B cell (primary cell): ENCODE measurements at regions not wholly inside any gene's neighbourhood (a gene's known extent, or its start where the extent isn't known, plus 50 kb on each side); places are given as distances from the start of the nearest gene placed in this dataset.

Source experiments
- ATAC-seq: fragments of 200-7000 bp; cut with Tn5 transposase; one replicate; pipeline ENCODE4 v1.10.0; 2021; ENCODE audit warnings: low read depth, mild to moderate bottlenecking, moderate number of reproducible peaks, moderate library complexity
- CTCF ChIA-PET: fragments of 350-600 bp; sonication (Branson Sonifier 250); formaldehyde crosslinking; loops from one replicate; lab custom pipeline; 2021; ENCODE audit warnings: antibody characterized with exemption, inconsistent platforms; lab: Charles Lee
- POLR2A ChIA-PET: fragments of 350-600 bp; sonication (Branson Sonifier 250); formaldehyde crosslinking; loops from one replicate; lab custom pipeline; 2021; ENCODE audit warnings: antibody characterized with exemption; lab: Charles Lee
- DNase-seq: peaks from one replicate; pipeline ENCODE4 v3.0.0; 2013
- H2AFZ ChIP-seq: 2 replicates; pipeline ENCODE4 v1.6.1; 2012; ENCODE audit warnings: mild to moderate bottlenecking, low read depth, low read length; ENCODE audit not compliant: insufficient read depth, poor library complexity, severe bottlenecking
- H3K27ac ChIP-seq, 2 donors: 1 replicate in 1 of 2; 2 replicates in 1 of 2; pipeline ENCODE4 v1.5.1; 2012 to 2013; ENCODE audit warnings: low read length in 2 of 2, mild to moderate bottlenecking in 2 of 2, moderate library complexity in 1 of 2
- H3K27me3 ChIP-seq, 4 experiments: fragments of 200-600 bp in 1 of 4; sonication (generic) in 1 of 4; replicated peaks in 1 of 4; 1 replicate in 2 of 4; 2 replicates in 2 of 4; pipeline versions ENCODE4 v1.6.1 to v1.7.0; 2013 to 2016; ENCODE audit warnings: low read length in 3 of 4, mild to moderate bottlenecking in 2 of 4, mixed read lengths in 1 of 4, moderate library complexity in 1 of 4; ENCODE audit not compliant: insufficient read depth in 4 of 4, control insufficient read depth in 3 of 4; ENCODE audit errors: control extremely low read depth in 1 of 4
- H3K36me3 ChIP-seq, 2 experiments: replicated peaks in 1 of 2; 1 replicate in 1 of 2; 2 replicates in 1 of 2; pipeline versions ENCODE4 v1.6.1 to v1.7.1; 2013; ENCODE audit warnings: low read length in 1 of 2; ENCODE audit not compliant: insufficient read depth in 2 of 2, control insufficient read depth in 1 of 2; ENCODE audit errors: control extremely low read depth in 1 of 2, extremely low read depth in 1 of 2
- H3K4me1 ChIP-seq, 2 donors: fragments of 200-600 bp in 1 of 2; sonication (generic) in 1 of 2; 1 replicate in 1 of 2; 2 replicates in 1 of 2; pipeline versions ENCODE4 v1.5.1 to v1.6.1; 2013 to 2017; ENCODE audit warnings: low read length in 2 of 2; ENCODE audit not compliant: control insufficient read depth in 2 of 2, insufficient read depth in 2 of 2
- H3K4me2 ChIP-seq: replicated peaks from 2 replicates; pipeline ENCODE3; 2012; ENCODE audit warnings: mild to moderate bottlenecking, low read depth, low read length; ENCODE audit not compliant: poor library complexity, severe bottlenecking
- H3K4me3 ChIP-seq, 5 experiments: fragments of 200-600 bp in 1 of 5; sonication (generic) in 1 of 5; 1 replicate in 3 of 5; 2 replicates in 2 of 5; pipeline versions ENCODE4 v1.5.1 to v1.7.0; 2011 to 2016; ENCODE audit warnings: low read length in 4 of 5, mild to moderate bottlenecking in 4 of 5, low read depth in 2 of 5, control low read depth in 1 of 5, moderate library complexity in 1 of 5; ENCODE audit not compliant: insufficient read depth in 1 of 5; ENCODE audit errors: control extremely low read depth in 1 of 5, extremely low read depth in 1 of 5
- H3K79me2 ChIP-seq: fragments of 200-600 bp; sonication (generic); one replicate; pipeline ENCODE4 v1.6.0; 2016; ENCODE audit warnings: low read length; ENCODE audit not compliant: control insufficient read depth, insufficient read depth
- H3K9ac ChIP-seq: fragments of 200-600 bp; sonication (generic); 2 replicates; pipeline ENCODE4 v1.6.1; 2017; ENCODE audit warnings: mild to moderate bottlenecking, low read length, moderate library complexity
- H3K9me3 ChIP-seq, 3 donors: one replicate each; pipeline versions ENCODE4 v1.6.1 to v1.7.1; 2013; ENCODE audit warnings: low read length in 2 of 3; ENCODE audit not compliant: control insufficient read depth in 2 of 3, insufficient read depth in 1 of 3; ENCODE audit errors: control extremely low read depth in 1 of 3
- H4K20me1 ChIP-seq: 2 replicates; pipeline ENCODE4 v1.6.0; 2012; ENCODE audit warnings: mild to moderate bottlenecking, low read length; ENCODE audit not compliant: insufficient read depth, control insufficient read depth, poor library complexity, severe bottlenecking
- H3K27ac Mint-ChIP-seq: one replicate; pipeline ENCODE4 v1.8.0; 2021; ENCODE audit warnings: mixed read lengths
- H3K27me3 Mint-ChIP-seq: one replicate; pipeline ENCODE4 v1.8.0; 2021; ENCODE audit warnings: mixed read lengths
- H3K4me1 Mint-ChIP-seq: one replicate; pipeline ENCODE4 v1.8.0; 2021; ENCODE audit warnings: mixed read lengths
- H3K4me3 Mint-ChIP-seq: one replicate; pipeline ENCODE4 v1.8.0; 2021; ENCODE audit warnings: mixed read lengths
- H3K9me3 Mint-ChIP-seq: one replicate; pipeline ENCODE4 v1.8.0; 2022; ENCODE audit warnings: mixed read lengths; ENCODE audit not compliant: insufficient read depth
- EZH2 ChIP-seq: IDR thresholded peaks from 2 replicates; pipeline ENCODE4 v1.6.1; 2012; ENCODE audit warnings: borderline replicate concordance, low read depth, mild to moderate bottlenecking, moderate library complexity, low read length; ENCODE audit not compliant: insufficient read depth, poor library complexity, severe bottlenecking
- WGBS: methylation state at CpG from one replicate; pipeline ENCODE4 v1.1.5; 2013; ENCODE audit warnings: missing lambda C conversion rate; ENCODE audit not compliant: insufficient coverage; 5-methylcytosine and 5-hydroxymethylcytosine counted together
- intact Hi-C: fragments of 100-400 bp; cut with micrococcal nuclease; formaldehyde crosslinking; loops from one replicate; pipeline ENCODE4 v1.10.0; 2022
- TF ChIP-seq, protein P1 (sequence below): fragments of 200-600 bp; IDR thresholded peaks from one replicate; pipeline ENCODE4 v1.8.0; 2022; ENCODE audit warnings: antibody characterized with exemption, mild to moderate bottlenecking

DNA sequence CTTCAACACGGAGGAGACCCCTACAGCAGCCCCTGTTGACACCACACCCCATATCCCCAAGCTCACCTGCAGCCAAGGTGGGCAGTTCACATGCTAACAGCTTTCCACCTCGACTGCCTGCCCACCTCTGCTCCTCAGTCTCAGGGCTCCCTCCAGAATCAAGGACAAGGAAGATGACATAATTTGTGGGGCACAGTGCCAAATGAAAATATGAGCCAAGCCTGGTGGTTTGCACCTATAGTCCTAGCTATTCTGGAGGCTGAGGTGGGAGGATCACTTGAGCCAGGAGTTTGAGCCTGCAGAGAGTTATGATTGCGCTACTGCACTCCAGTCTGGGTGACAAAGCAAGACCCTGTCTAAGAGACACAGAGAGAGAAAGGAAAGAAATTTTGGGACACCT, 516.3 kb downstream of the BCOR start:
- Mint-ChIP-seq H3K4me3 (no peak overlapping the region), H3K9me3 (no peaks in the 10 kb centered on the region), H3K4me1 (peaks cover 9% of the 10 kb centered on the region), H3K27me3 (peaks cover 14% of the 10 kb centered on the region), H3K27ac (no peak overlapping the region)
- no CpG with 5 or more reads among the region's 3 CpGs for WGBS
- Histone ChIP-seq H3K79me2 (no peaks in the 10 kb centered on the region), H3K27ac (no peak overlapping the region), H3K4me3 (no peak overlapping the region), H3K27me3 (peaks cover 0 to 2% (median 0%) of the 10 kb centered on the region in 4 experiments), H3K9ac (no peak overlapping the region), H4K20me1 (no peaks in the 10 kb centered on the region), H2AFZ (no peak overlapping the region), H3K36me3 (no peaks in the 10 kb centered on the region), H3K4me1 (peaks cover 3 to 10% of the 10 kb centered on the region in 2 donors), H3K9me3 (no peaks in the 10 kb centered on the region), H3K4me2 (no peak overlapping the region)
- ATAC-seq (no peak), DNase-seq (no peak)
- ChIA-PET CTCF (no interaction called here), POLR2A (no interaction called here)
- TF ChIP-seq EZH2 = no peak
- TF ChIP-seq, protein P1, sequence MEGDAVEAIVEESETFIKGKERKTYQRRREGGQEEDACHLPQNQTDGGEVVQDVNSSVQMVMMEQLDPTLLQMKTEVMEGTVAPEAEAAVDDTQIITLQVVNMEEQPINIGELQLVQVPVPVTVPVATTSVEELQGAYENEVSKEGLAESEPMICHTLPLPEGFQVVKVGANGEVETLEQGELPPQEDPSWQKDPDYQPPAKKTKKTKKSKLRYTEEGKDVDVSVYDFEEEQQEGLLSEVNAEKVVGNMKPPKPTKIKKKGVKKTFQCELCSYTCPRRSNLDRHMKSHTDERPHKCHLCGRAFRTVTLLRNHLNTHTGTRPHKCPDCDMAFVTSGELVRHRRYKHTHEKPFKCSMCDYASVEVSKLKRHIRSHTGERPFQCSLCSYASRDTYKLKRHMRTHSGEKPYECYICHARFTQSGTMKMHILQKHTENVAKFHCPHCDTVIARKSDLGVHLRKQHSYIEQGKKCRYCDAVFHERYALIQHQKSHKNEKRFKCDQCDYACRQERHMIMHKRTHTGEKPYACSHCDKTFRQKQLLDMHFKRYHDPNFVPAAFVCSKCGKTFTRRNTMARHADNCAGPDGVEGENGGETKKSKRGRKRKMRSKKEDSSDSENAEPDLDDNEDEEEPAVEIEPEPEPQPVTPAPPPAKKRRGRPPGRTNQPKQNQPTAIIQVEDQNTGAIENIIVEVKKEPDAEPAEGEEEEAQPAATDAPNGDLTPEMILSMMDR = no peak
- intact Hi-C loops = no loop called here

DNA sequence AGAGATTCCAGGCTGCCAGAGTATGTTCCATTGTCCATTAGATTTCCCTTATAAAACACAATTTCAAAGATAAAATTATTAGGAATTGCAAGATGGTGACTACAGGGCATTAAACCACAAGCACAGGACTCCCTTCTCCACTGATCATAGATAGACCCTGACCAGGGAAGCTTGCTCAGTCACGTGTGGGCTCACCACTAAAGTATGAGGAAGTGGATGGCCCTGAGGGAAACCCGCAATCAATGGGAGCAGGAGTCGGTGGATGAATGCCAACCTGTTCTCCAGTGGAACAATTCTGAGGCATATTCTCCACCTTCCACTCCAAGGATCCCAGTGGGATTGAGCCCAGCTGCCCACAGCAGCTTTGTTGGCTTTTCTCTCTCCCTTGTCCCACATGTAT, 515.7 kb downstream of the BCOR start:
- WGBS = no CpG with 5 or more reads among the region's 3 CpGs
- peaks cover 3 to 10% of the 10 kb centered on the region in 2 donors for H3K4me1 ChIP-seq
- no peaks in the 10 kb centered on the region for H3K9me3 ChIP-seq
- H3K4me3 Mint-ChIP-seq = no peak overlapping the region
- POLR2A ChIA-PET = no interaction called here
- H2AFZ ChIP-seq = no peak overlapping the region
- no peak for ATAC-seq
- H3K27me3 ChIP-seq = peaks cover 0 to 2% (median 0%) of the 10 kb centered on the region in 4 experiments
- peaks cover 9% of the 10 kb centered on the region for H3K4me1 Mint-ChIP-seq
- no peaks in the 10 kb centered on the region for H3K36me3 ChIP-seq
- no peaks in the 10 kb centered on the region for H4K20me1 ChIP-seq
- no peaks in the 10 kb centered on the region for H3K9me3 Mint-ChIP-seq
- CTCF ChIA-PET = no interaction called here
- no peak overlapping the region for H3K27ac Mint-ChIP-seq
- no peak for TF ChIP-seq EZH2
- TF ChIP-seq, protein P1 = no peak
- intact Hi-C loops = no loop called here
- no peak overlapping the region for H3K9ac ChIP-seq
- no peak overlapping the region for H3K4me3 ChIP-seq
- no peaks in the 10 kb centered on the region for H3K79me2 ChIP-seq
- H3K27me3 Mint-ChIP-seq = peaks cover 8% of the 10 kb centered on the region
- no peak overlapping the region for H3K27ac ChIP-seq
- H3K4me2 ChIP-seq = no peak overlapping the region
- no peak for DNase-seq
